ENCODE measurements at regions not wholly inside any gene's neighbourhood (a gene's known extent, or its start where the extent isn't known, plus 50 kb on each side); places are given as distances from the start of the nearest gene placed in this dataset.

GRCh38 chr12:4985820-4986219, 57.9 kb upstream of the KCNA5 start:
- TF ChIP-seq POLR2A (IDR thresholded peaks at IDR 0.05): no peak
- TF ChIP-seq CTCF (IDR thresholded peaks at IDR 0.05 in 8 of 11, conservative IDR thresholded peaks at IDR 0.05 in 3 of 11): no peak
- no peak for TF ChIP-seq POLR2AphosphoS5 (IDR thresholded peaks at IDR 0.05)
- no peak for DNase-seq
- H3K27me3 ChIP-seq (replicated peaks in 1 of 7): peaks cover 0 to 53% (median 0%) of the 10 kb centered on the region in 7 donors
- H3K36me3 ChIP-seq: no peaks in the 10 kb centered on the region
- intact Hi-C loops (cut with DNase I; ENCODE audit: low total_unique reads): no loop called here
- no peaks in the 10 kb centered on the region for H3K9me3 ChIP-seq
- 67 to 73% (median 69%) methylated on average over 6 of the region's 6 CpGs for WGBS, 5 donors
- H3K4me3 ChIP-seq: no peak overlapping the region
- no peak overlapping the region for H3K27ac ChIP-seq
- H3K4me1 ChIP-seq: no peaks in the 10 kb centered on the region

GRCh38 chr12:4987076-4988046, 56.3 kb upstream of the KCNA5 start:
- intact Hi-C loops (cut with DNase I; ENCODE audit: low total_unique reads): no loop called here
- Histone ChIP-seq H3K9me3 (no peaks in the 10 kb centered on the region), H3K36me3 (no peaks in the 10 kb centered on the region), H3K27ac (no peak overlapping the region), H3K27me3 (replicated peaks in 1 of 7) (peaks cover 0 to 53% (median 0%) of the 10 kb centered on the region in 7 donors), H3K4me1 (no peaks in the 10 kb centered on the region), H3K4me3 (no peak overlapping the region)
- WGBS, 5 donors: 70 to 80% (median 78%) methylated on average over 17 of the region's 17 CpGs
- TF ChIP-seq CTCF (IDR thresholded peaks at IDR 0.05 in 8 of 11, conservative IDR thresholded peaks at IDR 0.05 in 3 of 11) (no peak), POLR2AphosphoS5 (IDR thresholded peaks at IDR 0.05) (no peak), POLR2A (IDR thresholded peaks at IDR 0.05) (no peak)
- no peak for DNase-seq

GRCh38 chr12:4991373-4991772, 52.3 kb upstream of the KCNA5 start:
- no peak for DNase-seq
- Histone ChIP-seq H3K27ac (no peak overlapping the region), H3K4me1 (no peaks in the 10 kb centered on the region), H3K9me3 (no peaks in the 10 kb centered on the region), H3K36me3 (no peaks in the 10 kb centered on the region), H3K4me3 (no peak overlapping the region), H3K27me3 (replicated peaks in 1 of 7) (peaks cover 0 to 64% (median 7%) of the 10 kb centered on the region in 7 donors)
- 80 to 92% (median 83%) methylated on average over 6 of the region's 6 CpGs for WGBS, 5 donors
- intact Hi-C loops (cut with DNase I; ENCODE audit: low total_unique reads): no loop called here
- no peak for TF ChIP-seq POLR2A (IDR thresholded peaks at IDR 0.05)
- TF ChIP-seq POLR2AphosphoS5 (IDR thresholded peaks at IDR 0.05): no peak
- TF ChIP-seq CTCF (IDR thresholded peaks at IDR 0.05 in 8 of 11, conservative IDR thresholded peaks at IDR 0.05 in 3 of 11): no peak

- WGBS, 5 donors: 57 to 78% (median 68%) methylated on average over 3 of the region's 3 CpGs
- H3K27me3 ChIP-seq (replicated peaks in 1 of 7): peaks cover 0 to 62% (median 7%) of the 10 kb centered on the region in 7 donors
- no peak overlapping the region for H3K27ac ChIP-seq
- TF ChIP-seq POLR2A (IDR thresholded peaks at IDR 0.05) (no peak), POLR2AphosphoS5 (IDR thresholded peaks at IDR 0.05) (no peak), CTCF (IDR thresholded peaks at IDR 0.05 in 8 of 11, conservative IDR thresholded peaks at IDR 0.05 in 3 of 11) (no peak)
- intact Hi-C loops (cut with DNase I; ENCODE audit: low total_unique reads): no loop called here
- no peaks in the 10 kb centered on the region for H3K9me3 ChIP-seq
- DNase-seq: no peak
- no peak overlapping the region for H3K4me3 ChIP-seq
- H3K4me1 ChIP-seq: no peaks in the 10 kb centered on the region
- no peaks in the 10 kb centered on the region for H3K36me3 ChIP-seq
Measured at GRCh38 chr12:4991801-4992200, 51.9 kb upstream of the KCNA5 start.
